GM12878 (cell line): ENCODE measurements at regions not wholly inside any gene's neighbourhood (a gene's known extent, or its start where the extent isn't known, plus 50 kb on each side); places are given as distances from the start of the nearest gene placed in this dataset.

Source experiments
- ATAC-seq: fragments of 200-7000 bp; cut with Tn5 transposase; 3 replicates; pipeline ENCODE4 v1.9.1; 2020; ENCODE audit warnings: mild to moderate bottlenecking, moderate library complexity
- BruUV-seq: library from RNA; stranded (reverse); fragments of 400-500 nt; replicated peaks from 2 replicates; lab custom pipeline; 2021; lab: Mats Ljungman, UMichigan
- CTCF ChIA-PET: fragments of 300-600 bp; sonication (Branson Sonifier 250); formaldehyde crosslinking; extraction: SDS; loops from one replicate; lab custom pipeline; 2021; ENCODE audit warnings: inconsistent platforms; lab: Yijun Ruan, JAX
- POLR2A ChIA-PET: fragments of 350-600 bp; formaldehyde crosslinking; extraction: SDS; loops from one replicate; lab custom pipeline; 2021; ENCODE audit warnings: inconsistent platforms; lab: Charles Lee
- RAD21 ChIA-PET: fragments of 300-600 bp; sonication (Branson Sonifier 250); formaldehyde crosslinking; loops from one replicate; lab custom pipeline; 2023; ENCODE audit warnings: antibody characterized with exemption; ENCODE audit not compliant: unreplicated experiment; lab: Charles Lee
- SMC1A ChIA-PET: fragments of 300-600 bp; sonication (Branson Sonifier 250); formaldehyde crosslinking; loops from one replicate; lab custom pipeline; 2023; ENCODE audit not compliant: unreplicated experiment, uncharacterized antibody; lab: Charles Lee
- DNase-seq: peaks from one replicate; pipeline ENCODE4 v3.0.0-alpha.2; 2011; ENCODE audit warnings: low read depth, low spot score
- FAIRE-seq: peaks from 3 replicates; lab custom pipeline; 2011; peaks lifted over from hg19 to GRCh38; lab: Jason Lieb, UNC
- H2AFZ ChIP-seq: 2 replicates; pipeline ENCODE4 v1.6.0; 2011; ENCODE audit warnings: low read depth, low read length, control low read depth; ENCODE audit not compliant: control insufficient read depth
- H3K27ac ChIP-seq: 2 replicates; pipeline ENCODE4 v1.5.1; 2011; ENCODE audit warnings: control low read depth; ENCODE audit not compliant: control insufficient read depth, insufficient read depth
- H3K27me3 ChIP-seq, 2 experiments: replicated peaks in 1 of 2; 2 replicates each; pipeline versions ENCODE4 v1.6.0 to v1.6.1; 2011; ENCODE audit warnings: low read length in 1 of 2; ENCODE audit not compliant: control insufficient read depth in 2 of 2, insufficient read depth in 2 of 2
- H3K36me3 ChIP-seq, 2 experiments: 2 replicates each; pipeline ENCODE4 v1.5.1; 2011; ENCODE audit warnings: low read length in 1 of 2; ENCODE audit not compliant: control insufficient read depth in 2 of 2, insufficient read depth in 2 of 2
- H3K4me1 ChIP-seq: 2 replicates; pipeline ENCODE4 v1.6.1; 2011; ENCODE audit warnings: mild to moderate bottlenecking, low read length, moderate library complexity, mixed read lengths; ENCODE audit not compliant: control insufficient read depth, insufficient read depth
- H3K4me2 ChIP-seq: 2 replicates; pipeline ENCODE4 v1.6.0; 2011; ENCODE audit warnings: control low read depth; ENCODE audit not compliant: control insufficient read depth, insufficient read depth
- H3K4me3 ChIP-seq: fragments of 200-600 bp; sonication (generic); 2 replicates; pipeline ENCODE4 v1.5.1; 2016
- H3K79me2 ChIP-seq: 2 replicates; pipeline ENCODE4 v1.6.0; 2011; ENCODE audit warnings: low read length; ENCODE audit not compliant: control insufficient read depth, insufficient read depth
- H3K9ac ChIP-seq: 2 replicates; pipeline ENCODE4 v1.8.0; 2011; ENCODE audit warnings: low read length, control low read depth, mixed read lengths; ENCODE audit not compliant: control insufficient read depth, insufficient read depth
- H3K9me3 ChIP-seq: replicated peaks from 3 replicates; pipeline ENCODE4 v1.5.1; 2011; ENCODE audit warnings: mild to moderate bottlenecking, low read length; ENCODE audit not compliant: control insufficient read depth, insufficient read depth
- H4K20me1 ChIP-seq: 2 replicates; pipeline ENCODE4 v1.6.0; 2011; ENCODE audit not compliant: control insufficient read depth, insufficient read depth
- JUND ChIP-seq: IDR thresholded peaks from 2 replicates; pipeline ENCODE4 v1.6.1; 2012; ENCODE audit warnings: low read depth, mild to moderate bottlenecking, low read length, improper control_type of control experiment, moderate library complexity
- MEF2A ChIP-seq: IDR thresholded peaks from 2 replicates; pipeline ENCODE4 v1.6.1; 2011; ENCODE audit warnings: low read depth, mild to moderate bottlenecking, low read length, moderate library complexity; ENCODE audit not compliant: insufficient read depth
- NFXL1 ChIP-seq: fragments of 450-650 bp; IDR thresholded peaks from 2 replicates; pipeline ENCODE4 v1.6.1; 2017; ENCODE audit warnings: antibody characterized with exemption, mild to moderate bottlenecking, borderline replicate concordance
- RB1 ChIP-seq: fragments of 450-650 bp; formaldehyde crosslinking; IDR thresholded peaks from 2 replicates; pipeline ENCODE4 v1.6.1; 2017; ENCODE audit warnings: mild to moderate bottlenecking, borderline replicate concordance
- RCOR1 ChIP-seq: conservative IDR thresholded peaks from 2 replicates; pipeline ENCODE4 v1.6.1; 2012; ENCODE audit warnings: low read depth, low read length, improper control_type of control experiment
- RUNX3 ChIP-seq: IDR thresholded peaks from 2 replicates; pipeline ENCODE4 v1.6.1; 2012; ENCODE audit warnings: low read length, inconsistent platforms
- ZBTB33 ChIP-seq: fragments of 450-650 bp; IDR thresholded peaks from 2 replicates; pipeline ENCODE4 v1.6.1; 2017; ENCODE audit warnings: mild to moderate bottlenecking
- WGBS: methylation state at CpG from one replicate; pipeline ENCODE4 v1.1.6; 2016; ENCODE audit warnings: low lambda C conversion rate; ENCODE audit not compliant: insufficient replicate concordance, insufficient coverage; ENCODE audit errors: missing lambda C conversion rate; 5-methylcytosine and 5-hydroxymethylcytosine counted together
- in situ Hi-C: fragments of 300-500 bp; cut with MboI; formaldehyde crosslinking; loops from 9 replicates; pipeline ENCODE4 v1.14.3; 2018; ENCODE audit warnings: mixed read lengths
- intact Hi-C: fragments of 100-400 bp; cut with micrococcal nuclease; formaldehyde crosslinking; loops from one replicate; pipeline ENCODE4 v1.14.2; 2022; ENCODE audit not compliant: unreplicated experiment
- TF ChIP-seq, protein P1 (sequence below), 3 experiments: IDR thresholded peaks in 2 of 3; conservative IDR thresholded peaks in 1 of 3; 2 replicates each; pipeline ENCODE4 v1.5.1; 2011; ENCODE audit warnings: low read depth in 3 of 3, low read length in 3 of 3, mild to moderate bottlenecking in 3 of 3, control low read depth in 2 of 3, moderate library complexity in 2 of 3, inconsistent platforms in 1 of 3, mixed read lengths in 1 of 3; ENCODE audit not compliant: control insufficient read depth in 2 of 3, insufficient read depth in 1 of 3; ENCODE audit errors: extremely low read depth in 1 of 3
- TF ChIP-seq, protein P2 (sequence below): fragments of 450-650 bp; IDR thresholded peaks from 2 replicates; pipeline ENCODE4 v1.6.1; 2017; ENCODE audit warnings: borderline replicate concordance

GRCh38 chr1:204802401-204803175 lies 68.1 kb upstream of the NFASC start (continued):
- TF ChIP-seq RUNX3: no peak
- TF ChIP-seq, protein P1, sequence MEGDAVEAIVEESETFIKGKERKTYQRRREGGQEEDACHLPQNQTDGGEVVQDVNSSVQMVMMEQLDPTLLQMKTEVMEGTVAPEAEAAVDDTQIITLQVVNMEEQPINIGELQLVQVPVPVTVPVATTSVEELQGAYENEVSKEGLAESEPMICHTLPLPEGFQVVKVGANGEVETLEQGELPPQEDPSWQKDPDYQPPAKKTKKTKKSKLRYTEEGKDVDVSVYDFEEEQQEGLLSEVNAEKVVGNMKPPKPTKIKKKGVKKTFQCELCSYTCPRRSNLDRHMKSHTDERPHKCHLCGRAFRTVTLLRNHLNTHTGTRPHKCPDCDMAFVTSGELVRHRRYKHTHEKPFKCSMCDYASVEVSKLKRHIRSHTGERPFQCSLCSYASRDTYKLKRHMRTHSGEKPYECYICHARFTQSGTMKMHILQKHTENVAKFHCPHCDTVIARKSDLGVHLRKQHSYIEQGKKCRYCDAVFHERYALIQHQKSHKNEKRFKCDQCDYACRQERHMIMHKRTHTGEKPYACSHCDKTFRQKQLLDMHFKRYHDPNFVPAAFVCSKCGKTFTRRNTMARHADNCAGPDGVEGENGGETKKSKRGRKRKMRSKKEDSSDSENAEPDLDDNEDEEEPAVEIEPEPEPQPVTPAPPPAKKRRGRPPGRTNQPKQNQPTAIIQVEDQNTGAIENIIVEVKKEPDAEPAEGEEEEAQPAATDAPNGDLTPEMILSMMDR (IDR thresholded peaks at IDR 0.05 in 2 of 3, conservative IDR thresholded peaks at IDR 0.05 in 1 of 3; ENCODE audit: control insufficient read depth in 2 of 3, extremely low read depth in 1 of 3, insufficient read depth in 1 of 3, low read depth in 3 of 3, low read length in 3 of 3): no peak

DNA sequence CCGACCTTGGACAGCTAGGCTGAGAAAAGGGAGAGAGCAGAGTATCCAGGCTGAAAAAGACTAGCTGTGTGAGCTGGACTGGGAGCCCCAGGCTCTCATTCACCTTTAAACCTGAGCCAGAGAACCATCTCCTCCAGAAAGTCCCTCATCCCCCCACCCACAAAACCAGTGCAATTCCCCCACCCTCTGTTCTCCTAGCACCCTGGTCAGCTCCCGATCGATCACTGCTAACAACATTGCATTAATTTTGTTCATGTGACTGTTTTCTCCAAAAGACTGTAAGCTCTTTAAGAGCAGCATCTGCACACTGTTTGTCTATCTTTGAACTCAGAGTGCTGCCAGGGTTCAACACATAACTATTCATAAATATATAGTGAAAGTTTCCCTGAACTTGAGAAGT lies 67.1 kb upstream of the NFASC start:
- CTCF ChIA-PET: interaction anchor here (1.2 to 10.4 kb wide), 5 partner anchors 11 to 372 kb away, joined by 3 to 279 read pairs (median 5); no protein-coding TSS in a partner anchor
- SMC1A ChIA-PET: interaction anchor here (0.9 to 4.7 kb wide), 7 partner anchors 12 to 324 kb away, joined by 3 to 36 read pairs (median 4); no protein-coding TSS in a partner anchor
- FAIRE-seq (no peak), DNase-seq (no peak), ATAC-seq (no peak)
- intact Hi-C loops: loop anchor here (10.0 kb wide), 1 partner anchor 359 kb away; no protein-coding TSS in a partner anchor
- Histone ChIP-seq H3K27ac (no peak overlapping the region), H3K9ac (no peak overlapping the region), H3K9me3 (no peaks in the 10 kb centered on the region), H3K4me3 (no peak overlapping the region), H3K79me2 (no peaks in the 10 kb centered on the region), H3K36me3 (no peaks in the 10 kb centered on the region), H3K27me3 (peaks cover 0 to 9% of the 10 kb centered on the region in 2 experiments; a peak in 3 of 4 replicates), H3K4me2 (no peak overlapping the region), H3K4me1 (no peaks in the 10 kb centered on the region), H4K20me1 (no peaks in the 10 kb centered on the region)
- 73% methylated on average over 3 of the region's 3 CpGs for WGBS
- POLR2A ChIA-PET: no interaction called here
- no TSS peak for BruUV-seq
- in situ Hi-C loops: loop anchor here (10.0 kb wide), 1 partner anchor 369 kb away; no protein-coding TSS in a partner anchor
- RAD21 ChIA-PET: interaction anchor here (0.8 to 2.3 kb wide), 6 partner anchors 13 to 296 kb away, joined by 3 to 17 read pairs (median 4); no protein-coding TSS in a partner anchor
- TF ChIP-seq ZBTB33: no peak
- TF ChIP-seq, protein P2, sequence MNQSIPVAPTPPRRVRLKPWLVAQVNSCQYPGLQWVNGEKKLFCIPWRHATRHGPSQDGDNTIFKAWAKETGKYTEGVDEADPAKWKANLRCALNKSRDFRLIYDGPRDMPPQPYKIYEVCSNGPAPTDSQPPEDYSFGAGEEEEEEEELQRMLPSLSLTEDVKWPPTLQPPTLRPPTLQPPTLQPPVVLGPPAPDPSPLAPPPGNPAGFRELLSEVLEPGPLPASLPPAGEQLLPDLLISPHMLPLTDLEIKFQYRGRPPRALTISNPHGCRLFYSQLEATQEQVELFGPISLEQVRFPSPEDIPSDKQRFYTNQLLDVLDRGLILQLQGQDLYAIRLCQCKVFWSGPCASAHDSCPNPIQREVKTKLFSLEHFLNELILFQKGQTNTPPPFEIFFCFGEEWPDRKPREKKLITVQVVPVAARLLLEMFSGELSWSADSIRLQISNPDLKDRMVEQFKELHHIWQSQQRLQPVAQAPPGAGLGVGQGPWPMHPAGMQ: no peak
- no peak for TF ChIP-seq JUND
- TF ChIP-seq MEF2A: no peak
- TF ChIP-seq RCOR1: no peak
- TF ChIP-seq NFXL1: no peak
- TF ChIP-seq RB1: no peak
- TF ChIP-seq, all 136 proteins: peak for 0
- no peak overlapping the region for H2AFZ ChIP-seq
